Osteoblast (primary cell): ENCODE measurements at regions not wholly inside any gene's neighbourhood (a gene's known extent, or its start where the extent isn't known, plus 50 kb on each side); places are given as distances from the start of the nearest gene placed in this dataset.

ENCODE experiments used
- DNase-seq: peaks from one replicate; pipeline ENCODE4 v3.0.0; 2011; ENCODE audit warnings: low spot score, mixed read lengths; ENCODE audit not compliant: insufficient read length; ENCODE audit errors: missing footprints
- H2AFZ ChIP-seq: 2 replicates; pipeline ENCODE4 v1.6.0; 2011; ENCODE audit warnings: mild to moderate bottlenecking, low read length
- H3K27ac ChIP-seq: 2 replicates; pipeline ENCODE4 v1.5.1; 2011; ENCODE audit warnings: mild to moderate bottlenecking, low read depth, low read length, moderate library complexity
- H3K27me3 ChIP-seq: 2 replicates; pipeline ENCODE4 v1.6.0; 2012; ENCODE audit warnings: mild to moderate bottlenecking, control low read depth, inconsistent platforms, low read length, moderate library complexity; ENCODE audit not compliant: insufficient read depth
- H3K36me3 ChIP-seq: 2 replicates; pipeline ENCODE4 v1.5.1; 2011; ENCODE audit warnings: mild to moderate bottlenecking, low read length, control low read depth, moderate library complexity; ENCODE audit not compliant: insufficient read depth
- H3K4me1 ChIP-seq: 2 replicates; pipeline ENCODE4 v1.5.1; 2011; ENCODE audit warnings: mild to moderate bottlenecking, low read length, control low read depth, moderate library complexity; ENCODE audit not compliant: insufficient read depth
- H3K4me2 ChIP-seq: 2 replicates; pipeline ENCODE4 v1.6.0; 2011; ENCODE audit warnings: mild to moderate bottlenecking, low read length; ENCODE audit not compliant: insufficient read depth
- H3K4me3 ChIP-seq: fragments of 200-600 bp; sonication (generic); 3 replicates; pipeline ENCODE4 v1.5.1; 2012; ENCODE audit warnings: mild to moderate bottlenecking, low read length, inconsistent platforms; ENCODE audit not compliant: insufficient read depth
- H3K79me2 ChIP-seq: 2 replicates; pipeline ENCODE4 v1.6.0; 2012; ENCODE audit warnings: mild to moderate bottlenecking, low read length, control low read depth, inconsistent platforms; ENCODE audit not compliant: insufficient read depth
- H3K9me3 ChIP-seq: 2 replicates; pipeline ENCODE4 v1.5.1; 2011; ENCODE audit warnings: low read depth, low read length, control low read depth
- H4K20me1 ChIP-seq: 2 replicates; pipeline ENCODE4 v1.6.0; 2012; ENCODE audit warnings: mild to moderate bottlenecking, low read length, control low read depth; ENCODE audit not compliant: insufficient read depth
- TF ChIP-seq, protein P1 (sequence below): IDR thresholded peaks from 2 replicates; pipeline ENCODE4 v1.5.1; 2011; ENCODE audit warnings: mild to moderate bottlenecking, low read depth, low read length, moderate library complexity; ENCODE audit errors: extremely low read depth

DNA sequence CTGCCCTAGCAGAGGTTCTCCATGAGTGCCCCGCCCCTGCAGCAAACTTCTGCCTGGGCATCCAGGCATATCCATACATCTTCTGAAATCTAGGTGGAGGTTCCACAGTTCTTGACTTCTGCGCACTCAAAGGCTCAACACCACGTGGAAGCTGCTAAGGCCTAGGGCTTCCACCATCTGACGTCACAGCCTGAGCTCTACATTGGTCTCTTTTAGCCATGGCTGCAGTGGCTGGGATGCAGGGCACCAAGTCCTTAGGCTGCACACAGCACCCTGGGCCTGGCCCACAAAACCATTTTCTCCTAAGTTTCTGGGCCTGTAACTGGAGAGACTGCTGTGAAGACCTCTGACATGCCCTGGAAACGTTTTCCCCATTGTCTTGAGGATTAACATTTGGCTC, 272.6 kb upstream of the PLXNA2 start:
- Histone ChIP-seq H3K79me2 (no peaks in the 10 kb centered on the region), H3K27me3 (no peaks in the 10 kb centered on the region), H3K9me3 (no peaks in the 10 kb centered on the region), H4K20me1 (no peaks in the 10 kb centered on the region), H2AFZ (no peak overlapping the region), H3K36me3 (no peaks in the 10 kb centered on the region), H3K4me2 (no peak overlapping the region), H3K4me1 (no peaks in the 10 kb centered on the region), H3K27ac (no peak overlapping the region), H3K4me3 (no peak overlapping the region)
- TF ChIP-seq, protein P1, sequence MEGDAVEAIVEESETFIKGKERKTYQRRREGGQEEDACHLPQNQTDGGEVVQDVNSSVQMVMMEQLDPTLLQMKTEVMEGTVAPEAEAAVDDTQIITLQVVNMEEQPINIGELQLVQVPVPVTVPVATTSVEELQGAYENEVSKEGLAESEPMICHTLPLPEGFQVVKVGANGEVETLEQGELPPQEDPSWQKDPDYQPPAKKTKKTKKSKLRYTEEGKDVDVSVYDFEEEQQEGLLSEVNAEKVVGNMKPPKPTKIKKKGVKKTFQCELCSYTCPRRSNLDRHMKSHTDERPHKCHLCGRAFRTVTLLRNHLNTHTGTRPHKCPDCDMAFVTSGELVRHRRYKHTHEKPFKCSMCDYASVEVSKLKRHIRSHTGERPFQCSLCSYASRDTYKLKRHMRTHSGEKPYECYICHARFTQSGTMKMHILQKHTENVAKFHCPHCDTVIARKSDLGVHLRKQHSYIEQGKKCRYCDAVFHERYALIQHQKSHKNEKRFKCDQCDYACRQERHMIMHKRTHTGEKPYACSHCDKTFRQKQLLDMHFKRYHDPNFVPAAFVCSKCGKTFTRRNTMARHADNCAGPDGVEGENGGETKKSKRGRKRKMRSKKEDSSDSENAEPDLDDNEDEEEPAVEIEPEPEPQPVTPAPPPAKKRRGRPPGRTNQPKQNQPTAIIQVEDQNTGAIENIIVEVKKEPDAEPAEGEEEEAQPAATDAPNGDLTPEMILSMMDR: no peak
- no peak for DNase-seq

DNA sequence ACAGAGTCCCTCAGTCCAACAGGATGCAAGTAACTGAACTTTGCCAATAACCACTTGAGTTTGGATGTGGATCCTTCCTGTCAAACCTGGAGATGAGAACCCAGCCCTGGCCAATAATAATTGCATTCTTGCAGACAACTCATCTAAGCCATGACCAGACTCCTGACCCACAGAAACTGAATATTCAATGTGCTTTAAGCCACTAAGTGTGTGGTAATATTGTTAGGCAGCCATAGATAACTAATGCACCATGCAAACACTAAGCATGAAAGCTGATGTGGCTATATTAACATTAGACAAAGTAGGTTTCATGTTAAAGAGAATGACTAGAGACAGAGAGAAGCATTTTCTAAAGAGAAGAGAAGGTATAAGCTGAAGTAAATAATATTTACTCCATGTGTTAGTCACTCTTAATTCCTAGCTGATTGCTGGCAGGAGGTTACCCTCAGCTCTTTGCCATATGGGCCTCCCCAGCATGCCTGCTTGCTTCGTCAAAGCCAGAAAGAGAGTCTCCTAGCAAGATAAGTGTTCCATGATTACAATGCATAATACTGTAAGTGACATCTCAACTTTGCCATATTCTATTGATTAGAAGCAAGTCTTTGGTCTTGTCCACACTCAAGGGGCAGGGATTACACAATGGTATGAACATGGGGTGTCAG, 276.4 kb upstream of the PLXNA2 start:
- no peak for DNase-seq
- H2AFZ ChIP-seq: no peak overlapping the region
- no peak overlapping the region for H3K4me2 ChIP-seq
- H3K4me1 ChIP-seq: no peaks in the 10 kb centered on the region
- H3K9me3 ChIP-seq: no peaks in the 10 kb centered on the region
- no peaks in the 10 kb centered on the region for H3K36me3 ChIP-seq
- no peak overlapping the region for H3K27ac ChIP-seq
- H3K27me3 ChIP-seq: no peaks in the 10 kb centered on the region
- H3K4me3 ChIP-seq: no peak overlapping the region
- H4K20me1 ChIP-seq: no peaks in the 10 kb centered on the region
- H3K79me2 ChIP-seq: no peaks in the 10 kb centered on the region
- TF ChIP-seq, protein P1: no peak

DNA sequence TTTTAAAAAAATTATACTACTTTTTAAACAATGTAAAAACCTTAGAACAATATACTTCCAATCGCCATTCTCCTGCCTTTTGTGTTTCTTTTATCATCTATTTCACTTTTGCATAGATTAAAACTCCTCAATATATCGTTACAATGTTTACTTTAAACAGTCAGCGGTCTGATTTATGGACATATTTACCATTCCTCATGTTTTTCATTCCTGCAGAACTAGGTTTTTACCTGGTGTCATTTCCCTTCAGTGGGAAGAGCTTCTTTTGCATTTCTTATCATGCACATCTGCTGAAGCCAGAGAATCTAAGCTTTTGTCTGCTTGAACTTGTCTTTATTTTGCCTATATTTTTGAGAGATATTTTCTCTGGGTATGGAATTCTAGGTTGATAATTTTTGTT, 277.4 kb upstream of the PLXNA2 start:
- H3K4me1 ChIP-seq: no peaks in the 10 kb centered on the region
- H3K27me3 ChIP-seq: no peaks in the 10 kb centered on the region
- no peak overlapping the region for H3K27ac ChIP-seq
- H3K36me3 ChIP-seq: no peaks in the 10 kb centered on the region
- H3K79me2 ChIP-seq: no peaks in the 10 kb centered on the region
- no peak for DNase-seq
- no peak overlapping the region for H2AFZ ChIP-seq
- H3K4me2 ChIP-seq: no peak overlapping the region
- no peak overlapping the region for H3K4me3 ChIP-seq
- H4K20me1 ChIP-seq: no peaks in the 10 kb centered on the region
- TF ChIP-seq, protein P1: no peak
- H3K9me3 ChIP-seq: no peaks in the 10 kb centered on the region

DNA sequence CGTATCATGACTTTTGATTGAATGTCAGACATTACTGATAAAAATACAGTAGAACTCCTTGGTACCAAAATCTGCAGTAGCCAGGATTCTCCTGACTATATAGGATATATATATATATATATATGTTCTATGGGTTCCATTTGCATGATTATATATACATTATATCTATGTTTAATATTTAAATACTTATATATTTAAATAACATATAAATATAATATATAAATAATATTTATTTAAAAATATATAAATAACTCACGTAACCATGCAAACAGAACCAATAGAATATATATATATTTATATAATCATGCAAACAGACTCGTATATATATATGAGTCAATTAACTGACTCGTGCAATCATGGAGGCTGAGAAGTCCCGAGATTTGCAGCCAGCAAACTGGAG, 278.8 kb upstream of the PLXNA2 start:
- H3K4me3 ChIP-seq: no peak overlapping the region
- TF ChIP-seq, protein P1: no peak

More for the DNA sequence above, 278.8 kb upstream of the PLXNA2 start:
- no peaks in the 10 kb centered on the region for H4K20me1 ChIP-seq
- H3K27ac ChIP-seq: no peak overlapping the region
- H3K9me3 ChIP-seq: no peaks in the 10 kb centered on the region
- no peaks in the 10 kb centered on the region for H3K79me2 ChIP-seq
- no peaks in the 10 kb centered on the region for H3K4me1 ChIP-seq
- no peaks in the 10 kb centered on the region for H3K27me3 ChIP-seq
- DNase-seq: no peak
- H3K4me2 ChIP-seq: no peak overlapping the region
- H3K36me3 ChIP-seq: no peaks in the 10 kb centered on the region
- H2AFZ ChIP-seq: no peak overlapping the region
